ENCODE measurements at regions not wholly inside any gene's neighbourhood (a gene's known extent, or its start where the extent isn't known, plus 50 kb on each side); places are given as distances from the start of the nearest gene placed in this dataset.

GRCh38 chr3:94414418-94414817 is 351.6 kb downstream of the NSUN3 start:
- Histone ChIP-seq H3K36me3 (ENCODE audit: control insufficient read depth in 2 of 4, insufficient read depth in 4 of 4, low read length in 3 of 4) (no peaks in the 10 kb centered on the region), H3K9ac (replicated peaks in 1 of 4; ENCODE audit: extremely low read depth in 1 of 4, low read depth in 3 of 4, low read length in 3 of 4) (no peak overlapping the region), H2BK5ac (ENCODE audit: low read depth, low read length) (no peak overlapping the region), H3K14ac (ENCODE audit: insufficient read length) (no peak overlapping the region), H3K18ac (ENCODE audit: extremely low read depth, low read length) (no peak overlapping the region), H3K56ac (replicated peaks; ENCODE audit: insufficient read length, low read depth, low read length) (no peak overlapping the region), H3K9me3 (ENCODE audit: insufficient read depth in 2 of 2, low read depth in 1 of 2, low read length in 1 of 2) (0 out of 4 replicates have a peak, but pooled peaks cover 0 to 2% of the 10 kb centered on the region in 2 experiments), H4K91ac (replicated peaks; ENCODE audit: insufficient read length, low read length) (no peak overlapping the region), H4K5ac (ENCODE audit: insufficient read length, low read depth, low read length) (no peak overlapping the region), H2BK15ac (ENCODE audit: low read length) (no peak overlapping the region), H4K8ac (ENCODE audit: extremely low read depth, insufficient read depth, low read length) (no peak overlapping the region), H2AK5ac (ENCODE audit: low read depth, low read length) (no peak overlapping the region), H2BK20ac (ENCODE audit: low read length) (no peak overlapping the region), H3K4me1 (replicated peaks in 1 of 4; ENCODE audit: control insufficient read depth in 3 of 4, insufficient read depth in 4 of 4, low read length in 3 of 4) (peaks cover 0 to 9% (median 4%) of the 10 kb centered on the region in 4 experiments; a peak in 4 of 7 replicates), H3K23ac (ENCODE audit: insufficient read length) (no peak overlapping the region), H3K27ac (ENCODE audit: low read depth, low read length) (no peak overlapping the region), H4K20me1 (replicated peaks in 1 of 2; ENCODE audit: control insufficient read depth in 1 of 2, insufficient read depth in 2 of 2, low read length in 2 of 2) (no peaks in the 10 kb centered on the region), H3K4me2 (ENCODE audit: insufficient read depth in 1 of 2, low read depth in 2 of 2, low read length in 2 of 2) (no peak overlapping the region), H3K79me1 (ENCODE audit: low read depth, low read length) (no peaks in the 10 kb centered on the region), H2AFZ (ENCODE audit: low read length) (no peak overlapping the region), H3K23me2 (ENCODE audit: low read depth, low read length) (no peaks in the 10 kb centered on the region), H2BK120ac (replicated peaks; ENCODE audit: low read depth, low read length) (no peak overlapping the region), H3K4me3 (ENCODE audit: extremely low read depth in 1 of 4, insufficient read depth in 2 of 4, low read depth in 3 of 4, low read length in 4 of 4) (no peak overlapping the region), H3K27me3 (replicated peaks in 1 of 4; ENCODE audit: control insufficient read depth in 3 of 4, extremely low read depth in 1 of 4, insufficient read depth in 3 of 4, low read length in 3 of 4) (no peaks in the 10 kb centered on the region), H3K79me2 (ENCODE audit: control insufficient read depth in 1 of 2, insufficient read depth in 2 of 2, low read length in 2 of 2) (no peaks in the 10 kb centered on the region), H3K4ac (replicated peaks; ENCODE audit: insufficient read length, low read depth, low read length) (no peak overlapping the region), H2BK12ac (ENCODE audit: low read depth, low read length) (no peak overlapping the region)
- ChIA-PET POLR2A (ENCODE audit: partially characterized antibody) (no interaction called here), CTCF (ENCODE audit: partially characterized antibody) (no interaction called here)
- TF ChIP-seq MAFK (IDR thresholded peaks at IDR 0.05; ENCODE audit: low read depth, low read length), result no peak
- TF ChIP-seq SRF (IDR thresholded peaks at IDR 0.05; ENCODE audit: low read depth, low read length), result no peak
- TF ChIP-seq JUN (IDR thresholded peaks at IDR 0.05; ENCODE audit: low read depth, low read length), result no peak
- no peak for TF ChIP-seq KDM5A (IDR thresholded peaks at IDR 0.05; ENCODE audit: low read length)
- no peak for TF ChIP-seq RFX5 (IDR thresholded peaks at IDR 0.05; ENCODE audit: borderline replicate concordance, low read depth, low read length)
- TF ChIP-seq EGR1 (IDR thresholded peaks at IDR 0.05; ENCODE audit: borderline replicate concordance, low read depth, low read length), result no peak
- no peak for TF ChIP-seq GTF2F1 (IDR thresholded peaks at IDR 0.05; ENCODE audit: borderline replicate concordance, low read depth, low read length)
- no peak for TF ChIP-seq CREB1 (IDR thresholded peaks at IDR 0.05)
- WGBS, 2 experiments (ENCODE audit: extremely low coverage in 1 of 2, insufficient coverage in 1 of 2, insufficient read length in 1 of 2, insufficient replicate concordance in 2 of 2, low coverage in 1 of 2, low lambda C conversion rate in 2 of 2, missing lambda C conversion rate in 1 of 2), result 94% methylated on average over 2 of the region's 2 CpGs; no CpG with 5 or more reads in 1 of the 2 experiments
- DNase-seq (ENCODE audit: low read depth in 1 of 2, low spot score in 2 of 2) (no peak), FAIRE-seq (no peak)

Measured in H1 (cell line).